ENCODE measurements at regions not wholly inside any gene's neighbourhood (a gene's known extent, or its start where the extent isn't known, plus 50 kb on each side); places are given as distances from the start of the nearest gene placed in this dataset.

DNA sequence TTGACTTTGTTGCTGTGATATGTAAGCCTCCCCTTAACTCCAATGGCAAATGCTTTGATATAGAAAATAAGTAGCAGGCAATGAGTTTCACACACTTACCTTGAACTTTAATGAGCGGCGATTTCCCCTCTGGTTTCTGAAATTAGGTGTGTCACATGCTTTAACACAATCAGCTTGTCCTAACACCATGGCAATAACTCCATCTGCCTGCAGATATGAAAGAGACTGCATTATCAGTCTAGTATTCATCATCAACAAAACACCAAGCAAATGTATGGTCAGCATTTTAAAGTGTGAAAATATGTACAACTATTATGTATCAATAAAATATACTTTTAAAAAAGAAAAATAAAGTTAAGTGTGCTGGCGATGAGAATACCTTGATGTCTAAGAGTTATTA is 128.8 kb upstream of the FAM9B start:
- H3K36me3 ChIP-seq (replicated peaks; ENCODE audit: control insufficient read depth, insufficient read depth, low read length) = no peaks in the 10 kb centered on the region
- H3K4me3 ChIP-seq (ENCODE audit: insufficient read depth, low read depth, low read length) = no peak overlapping the region
- DNase-seq = no peak
- H3K27me3 ChIP-seq (ENCODE audit: control insufficient read depth, insufficient read depth, low read length) = no peaks in the 10 kb centered on the region

DNA sequence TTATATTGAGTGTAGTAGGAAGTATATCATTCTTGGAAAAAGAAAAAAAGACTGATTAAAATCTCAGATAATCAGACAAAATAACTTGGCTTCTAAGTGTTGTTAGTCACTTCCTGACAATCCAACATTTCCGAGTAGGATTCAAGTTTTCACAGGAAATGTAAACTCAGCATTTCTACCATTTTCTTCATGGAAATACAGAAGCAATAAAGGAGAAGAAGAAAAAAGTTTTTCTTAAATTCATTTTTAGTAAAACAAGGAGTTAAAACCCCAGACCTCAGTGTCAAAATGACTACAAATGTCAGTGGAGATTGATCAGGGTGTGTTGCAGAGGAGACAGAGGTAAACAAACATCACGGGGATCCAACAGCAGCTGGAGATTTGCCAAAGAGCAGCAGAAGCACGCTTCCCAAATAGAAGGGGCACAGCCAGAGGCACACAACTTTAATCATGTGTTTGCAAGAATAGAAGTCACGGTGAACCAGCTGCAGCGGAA is 129.3 kb upstream of the FAM9B start:
- Histone ChIP-seq H3K4me3 (ENCODE audit: insufficient read depth, low read depth, low read length) (no peak overlapping the region), H3K27me3 (ENCODE audit: control insufficient read depth, insufficient read depth, low read length) (no peaks in the 10 kb centered on the region), H3K36me3 (replicated peaks; ENCODE audit: control insufficient read depth, insufficient read depth, low read length) (no peaks in the 10 kb centered on the region)
- DNase-seq = no peak

DNA sequence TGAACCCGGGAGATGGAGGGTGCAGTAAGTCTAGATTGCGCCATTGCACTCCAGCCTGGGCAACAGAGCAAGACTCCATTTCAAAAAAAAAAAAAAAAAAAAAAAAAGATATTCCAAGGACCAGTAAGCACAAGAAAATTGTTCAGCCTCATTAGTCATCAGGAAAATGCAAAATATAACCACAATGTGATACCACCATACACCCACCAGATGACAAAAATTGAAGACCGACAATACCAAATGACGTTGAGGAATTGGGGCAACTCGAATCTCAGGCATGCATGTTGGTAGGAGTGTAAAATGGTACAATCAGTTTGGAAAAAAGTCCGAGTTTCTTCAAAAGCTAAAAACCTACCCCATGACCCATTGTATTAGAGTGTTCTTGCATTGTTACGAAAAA is 130.2 kb upstream of the FAM9B start:
- DNase-seq = no peak
- Histone ChIP-seq H3K27me3 (ENCODE audit: control insufficient read depth, insufficient read depth, low read length) (no peaks in the 10 kb centered on the region), H3K36me3 (replicated peaks; ENCODE audit: control insufficient read depth, insufficient read depth, low read length) (no peaks in the 10 kb centered on the region), H3K4me3 (ENCODE audit: insufficient read depth, low read depth, low read length) (no peak overlapping the region)

DNA sequence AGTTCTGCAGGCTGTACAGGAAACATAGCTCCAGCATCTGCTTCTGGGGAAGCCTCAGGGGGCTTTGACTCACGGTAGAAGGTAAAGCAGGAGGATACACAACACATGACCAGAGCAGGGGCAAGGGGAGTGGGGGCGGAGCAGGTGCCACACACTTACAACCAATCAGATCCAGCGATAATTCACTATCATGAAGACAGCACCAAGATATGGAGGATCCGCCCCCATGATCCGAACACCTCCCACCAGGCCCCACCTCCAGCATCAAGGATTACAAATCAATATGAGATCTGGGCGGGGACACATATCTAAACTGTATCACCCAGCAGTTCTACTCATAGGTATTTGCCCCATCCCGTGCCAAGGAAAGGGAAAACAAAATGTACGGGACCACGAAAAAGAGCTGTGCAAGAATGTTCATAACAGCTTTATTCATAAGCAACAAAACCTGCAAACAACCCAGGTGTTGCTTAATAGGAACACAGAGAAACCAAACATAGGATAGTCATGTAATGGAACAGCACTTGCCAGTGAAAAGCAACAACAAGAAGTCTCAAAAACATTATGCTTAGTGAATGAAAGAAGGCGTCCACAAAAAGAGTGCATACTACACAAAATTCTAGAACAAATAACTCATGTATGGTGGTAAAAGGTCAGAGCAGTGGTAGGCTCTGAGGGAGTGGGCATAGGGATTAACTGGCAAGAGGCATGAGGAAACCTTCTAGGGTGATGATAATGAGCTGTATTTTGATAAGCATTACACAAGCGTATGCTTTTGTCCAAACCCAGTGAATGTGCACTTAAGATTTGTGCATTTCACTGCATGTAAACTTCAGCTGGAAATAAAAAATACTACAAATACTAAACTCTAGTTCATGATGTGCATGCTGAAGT is 130.9 kb upstream of the FAM9B start:
- H3K36me3 ChIP-seq (replicated peaks; ENCODE audit: control insufficient read depth, insufficient read depth, low read length) = no peaks in the 10 kb centered on the region
- no peak overlapping the region for H3K4me3 ChIP-seq (ENCODE audit: insufficient read depth, low read depth, low read length)
- no peaks in the 10 kb centered on the region for H3K27me3 ChIP-seq (ENCODE audit: control insufficient read depth, insufficient read depth, low read length)
- DNase-seq = no peak

DNA sequence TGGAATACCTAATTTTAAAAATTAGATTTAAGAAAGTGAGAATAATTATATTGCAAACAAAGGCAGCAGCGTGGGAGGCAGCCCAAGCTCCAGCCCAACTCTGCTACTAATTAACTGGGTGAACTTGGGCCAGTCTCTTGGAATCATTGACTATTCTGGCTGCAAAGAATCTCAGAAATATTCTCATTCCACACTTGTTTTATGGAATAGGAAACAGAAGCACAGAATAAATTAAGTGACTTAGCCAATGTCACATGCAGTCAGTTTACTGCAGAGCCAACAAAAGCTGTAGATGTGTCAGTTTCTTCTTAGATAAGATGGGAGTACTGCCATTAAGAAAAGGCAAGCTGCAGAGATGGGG is 132.6 kb upstream of the FAM9B start:
- no peaks in the 10 kb centered on the region for H3K27me3 ChIP-seq (ENCODE audit: control insufficient read depth, insufficient read depth, low read length)
- no peak for DNase-seq
- H3K36me3 ChIP-seq (replicated peaks; ENCODE audit: control insufficient read depth, insufficient read depth, low read length) = no peaks in the 10 kb centered on the region
- H3K4me3 ChIP-seq (ENCODE audit: insufficient read depth, low read depth, low read length) = no peak overlapping the region

DNA sequence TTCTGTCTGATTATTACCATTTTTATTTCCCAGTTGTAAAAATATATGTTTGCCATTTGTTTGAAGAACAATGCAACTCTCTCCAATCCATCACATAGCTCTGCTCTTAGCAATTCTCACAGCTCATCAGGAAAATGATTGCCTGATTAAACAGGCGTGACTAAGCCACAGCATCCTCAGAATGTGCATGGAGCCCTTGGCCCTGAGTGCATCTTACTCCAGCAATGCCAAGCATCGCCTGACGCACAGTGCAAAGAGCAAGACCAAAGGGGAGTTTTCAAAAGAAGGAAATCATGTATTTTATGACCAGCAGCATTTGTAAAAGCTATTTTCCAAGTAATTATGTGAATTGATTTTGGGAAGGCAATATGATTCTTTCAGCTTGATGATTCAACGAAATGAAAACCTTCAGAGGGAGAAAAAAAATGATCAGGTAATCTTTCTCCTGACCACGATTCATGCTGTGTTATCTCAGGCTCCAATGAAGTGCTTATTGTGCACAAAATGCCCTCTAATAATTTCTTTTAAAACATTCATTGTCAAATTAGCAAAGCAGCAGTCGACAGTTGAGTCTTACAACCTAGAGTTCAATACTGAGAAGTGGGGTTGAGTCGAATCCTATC is 138.0 kb upstream of the FAM9B start:
- H3K4me3 ChIP-seq (ENCODE audit: insufficient read depth, low read depth, low read length) = no peak overlapping the region
- no peak for DNase-seq
- H3K36me3 ChIP-seq (replicated peaks; ENCODE audit: control insufficient read depth, insufficient read depth, low read length) = no peaks in the 10 kb centered on the region
- no peaks in the 10 kb centered on the region for H3K27me3 ChIP-seq (ENCODE audit: control insufficient read depth, insufficient read depth, low read length)

DNA sequence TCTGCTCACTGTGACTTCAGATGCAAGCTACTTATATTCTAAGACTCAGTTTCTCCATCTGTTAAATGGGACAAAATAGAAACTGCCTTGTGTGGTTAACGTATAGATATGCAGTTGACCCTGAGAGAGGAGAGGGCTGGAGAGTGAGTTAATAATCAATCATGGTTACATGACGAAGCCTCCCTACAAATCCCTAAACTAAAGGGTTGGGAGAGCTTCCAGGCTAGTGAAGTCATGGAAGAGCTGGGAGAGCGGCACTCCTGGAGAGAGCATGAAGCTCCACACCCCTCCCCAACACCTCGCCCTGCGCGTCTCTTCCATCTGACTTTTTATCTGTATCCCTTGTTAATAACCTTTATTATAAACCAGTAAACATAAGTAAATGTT is 138.5 kb upstream of the FAM9B start:
- H3K27me3 ChIP-seq (ENCODE audit: control insufficient read depth, insufficient read depth, low read length) = no peaks in the 10 kb centered on the region
- no peak overlapping the region for H3K4me3 ChIP-seq (ENCODE audit: insufficient read depth, low read depth, low read length)
- no peaks in the 10 kb centered on the region for H3K36me3 ChIP-seq (replicated peaks; ENCODE audit: control insufficient read depth, insufficient read depth, low read length)
- no peak for DNase-seq

DNA sequence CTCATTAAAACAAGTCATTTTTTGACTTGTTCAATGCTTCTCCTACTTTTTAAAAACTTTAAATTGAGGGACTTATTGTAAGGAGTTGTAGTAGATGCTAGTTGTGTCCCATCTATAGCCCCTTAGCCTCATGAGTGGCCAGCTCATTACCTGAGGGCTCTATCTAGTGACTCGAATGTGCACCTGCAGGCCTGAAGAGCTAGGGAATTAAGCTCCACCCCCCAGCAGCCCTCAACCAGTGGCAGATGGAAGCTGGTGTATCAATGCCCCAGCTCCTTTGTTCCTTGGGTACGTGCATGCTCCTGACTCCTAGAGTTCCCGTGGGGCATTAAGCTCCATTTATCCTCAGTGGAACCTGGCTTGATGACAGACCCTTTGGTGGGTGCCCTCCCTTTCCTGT is 146.7 kb upstream of the FAM9B start:
- no peaks in the 10 kb centered on the region for H3K36me3 ChIP-seq (replicated peaks; ENCODE audit: control insufficient read depth, insufficient read depth, low read length)
- DNase-seq = peak; percentile 85
- no peaks in the 10 kb centered on the region for H3K27me3 ChIP-seq (ENCODE audit: control insufficient read depth, insufficient read depth, low read length)
- H3K4me3 ChIP-seq (ENCODE audit: insufficient read depth, low read depth, low read length) = no peak overlapping the region

DNA sequence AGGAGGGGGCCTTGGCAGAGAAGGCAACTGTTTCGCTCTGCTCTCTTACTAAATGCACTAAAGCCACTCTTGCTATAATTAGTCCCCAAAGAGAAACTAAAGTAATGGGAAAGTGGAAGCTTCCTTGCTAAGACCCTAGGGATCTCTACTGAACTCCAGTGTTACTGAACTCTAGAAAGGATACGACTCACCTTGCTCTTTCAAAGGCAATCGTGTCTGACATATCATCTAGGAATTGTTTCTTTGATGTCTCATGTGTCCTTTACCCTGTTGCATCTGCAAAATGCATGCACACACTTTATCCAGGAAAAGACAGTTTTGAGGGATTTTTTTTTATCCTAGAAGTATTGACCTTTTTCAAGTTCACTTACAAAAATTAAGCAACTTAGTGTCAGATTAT is 148.1 kb upstream of the FAM9B start:
- Histone ChIP-seq H3K27me3 (ENCODE audit: control insufficient read depth, insufficient read depth, low read length) (no peaks in the 10 kb centered on the region), H3K4me3 (ENCODE audit: insufficient read depth, low read depth, low read length) (no peak overlapping the region), H3K36me3 (replicated peaks; ENCODE audit: control insufficient read depth, insufficient read depth, low read length) (no peaks in the 10 kb centered on the region)
- DNase-seq = no peak

DNA sequence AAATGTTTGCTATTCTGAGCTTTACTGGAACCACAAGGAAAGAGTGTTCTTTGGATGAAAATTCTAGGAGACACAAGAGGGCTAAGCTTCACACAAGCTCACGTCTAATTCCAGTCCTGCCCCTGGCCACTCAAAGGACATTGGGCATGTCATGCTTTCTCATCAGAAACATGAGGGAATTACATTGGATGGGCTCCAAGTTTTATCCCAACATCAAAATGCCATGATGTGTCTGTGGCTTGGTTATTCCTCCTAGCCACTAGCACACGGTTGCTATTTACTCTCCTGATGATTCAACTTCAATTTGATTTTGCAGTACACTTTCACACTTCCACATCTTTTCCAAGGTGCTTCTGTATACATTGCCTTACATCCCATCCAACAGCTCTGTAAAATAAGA is 149.6 kb upstream of the FAM9B start:
- H3K36me3 ChIP-seq (replicated peaks; ENCODE audit: control insufficient read depth, insufficient read depth, low read length) = no peaks in the 10 kb centered on the region
- no peak overlapping the region for H3K4me3 ChIP-seq (ENCODE audit: insufficient read depth, low read depth, low read length)
- H3K27me3 ChIP-seq (ENCODE audit: control insufficient read depth, insufficient read depth, low read length) = no peaks in the 10 kb centered on the region
- no peak for DNase-seq

DNA sequence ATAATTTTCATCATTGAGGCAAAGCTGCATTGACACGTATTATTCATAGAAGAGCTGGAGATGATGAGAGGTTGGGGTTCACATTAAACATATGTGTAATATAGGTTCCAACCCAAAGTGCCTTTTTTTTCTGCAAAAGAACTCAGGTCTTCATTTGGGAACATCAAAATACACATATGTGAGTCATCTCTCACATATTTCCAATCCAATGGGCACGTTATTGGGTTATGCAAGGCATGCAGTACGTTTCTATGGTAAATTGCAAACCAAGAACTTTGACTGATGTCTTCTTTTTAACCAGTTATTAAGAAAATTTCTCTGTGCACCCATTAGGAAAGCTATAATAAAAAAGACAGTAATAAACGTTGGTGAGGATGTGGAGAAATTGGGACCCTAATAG is 150.3 kb upstream of the FAM9B start:
- H3K36me3 ChIP-seq (replicated peaks; ENCODE audit: control insufficient read depth, insufficient read depth, low read length) = no peaks in the 10 kb centered on the region
- no peaks in the 10 kb centered on the region for H3K27me3 ChIP-seq (ENCODE audit: control insufficient read depth, insufficient read depth, low read length)
- DNase-seq = no peak

DNA sequence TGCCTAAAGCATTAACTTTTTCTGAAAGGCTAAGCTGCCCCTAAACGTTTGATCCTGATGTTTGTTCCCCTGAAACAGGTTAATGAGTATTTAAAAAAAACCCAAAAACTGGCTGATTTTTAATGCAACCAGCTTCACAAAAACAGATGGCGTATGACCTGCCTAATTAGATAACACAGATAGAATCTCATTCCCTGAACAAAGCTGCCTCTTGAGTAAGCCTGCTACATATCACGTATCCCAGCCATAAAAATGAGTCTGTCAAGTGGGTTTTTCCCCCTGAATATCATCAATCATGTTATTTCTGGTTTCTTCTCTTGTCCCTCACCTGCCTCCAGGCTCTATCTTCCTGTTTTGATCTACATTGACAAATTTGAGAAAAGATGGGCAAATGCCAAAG is 154.2 kb upstream of the FAM9B start:
- no peaks in the 10 kb centered on the region for H3K36me3 ChIP-seq (replicated peaks; ENCODE audit: control insufficient read depth, insufficient read depth, low read length)
- no peak overlapping the region for H3K4me3 ChIP-seq (ENCODE audit: insufficient read depth, low read depth, low read length)
- DNase-seq = no peak
- no peaks in the 10 kb centered on the region for H3K27me3 ChIP-seq (ENCODE audit: control insufficient read depth, insufficient read depth, low read length)

More for the DNA sequence above, 150.3 kb upstream of the FAM9B start:
- H3K4me3 ChIP-seq (ENCODE audit: insufficient read depth, low read depth, low read length) = no peak overlapping the region

DNA sequence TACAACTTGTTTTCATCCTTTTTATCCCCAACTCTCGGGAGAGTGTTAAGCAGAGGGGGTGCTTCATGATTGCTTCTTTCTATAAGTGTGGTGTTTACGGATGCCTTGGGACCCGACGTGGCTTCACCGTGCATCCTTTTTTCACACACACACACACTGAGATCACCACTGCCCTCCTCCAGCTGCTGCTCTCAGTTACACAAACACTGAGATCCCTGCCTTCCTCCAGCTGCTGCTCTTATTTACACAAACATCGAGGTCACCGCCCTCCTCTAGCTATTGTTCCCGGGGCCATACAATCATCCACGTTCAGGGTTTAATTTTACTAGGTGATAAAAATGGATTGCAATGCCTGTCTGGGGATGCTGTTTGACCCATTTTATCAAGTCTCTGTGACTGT is 155.4 kb upstream of the FAM9B start:
- Histone ChIP-seq H3K4me3 (ENCODE audit: insufficient read depth, low read depth, low read length) (no peak overlapping the region), H3K27me3 (ENCODE audit: control insufficient read depth, insufficient read depth, low read length) (no peaks in the 10 kb centered on the region), H3K36me3 (replicated peaks; ENCODE audit: control insufficient read depth, insufficient read depth, low read length) (no peaks in the 10 kb centered on the region)
- peak; percentile 20 for DNase-seq

DNA sequence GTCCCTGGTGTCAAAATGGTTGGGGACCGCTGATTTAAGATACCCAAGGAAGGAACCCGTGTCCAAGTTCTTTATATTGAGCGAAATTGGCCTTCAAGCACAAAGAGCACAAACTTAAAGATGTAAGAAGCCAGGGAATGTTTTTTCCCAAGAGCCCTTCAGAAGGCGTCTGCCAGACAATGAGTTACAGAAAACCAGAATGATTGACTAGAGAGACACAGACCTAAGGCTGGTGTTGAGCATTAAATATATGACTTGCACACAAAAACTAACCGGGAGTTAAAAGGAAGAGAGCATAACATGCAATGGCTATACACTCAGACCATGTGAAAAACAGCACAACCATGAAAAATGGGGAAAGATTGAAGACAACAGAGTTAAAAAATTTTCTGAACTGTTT is 157.5 kb upstream of the FAM9B start:
- no peaks in the 10 kb centered on the region for H3K27me3 ChIP-seq (ENCODE audit: control insufficient read depth, insufficient read depth, low read length)
- no peaks in the 10 kb centered on the region for H3K36me3 ChIP-seq (replicated peaks; ENCODE audit: control insufficient read depth, insufficient read depth, low read length)
- H3K4me3 ChIP-seq (ENCODE audit: insufficient read depth, low read depth, low read length) = no peak overlapping the region
- no peak for DNase-seq

DNA sequence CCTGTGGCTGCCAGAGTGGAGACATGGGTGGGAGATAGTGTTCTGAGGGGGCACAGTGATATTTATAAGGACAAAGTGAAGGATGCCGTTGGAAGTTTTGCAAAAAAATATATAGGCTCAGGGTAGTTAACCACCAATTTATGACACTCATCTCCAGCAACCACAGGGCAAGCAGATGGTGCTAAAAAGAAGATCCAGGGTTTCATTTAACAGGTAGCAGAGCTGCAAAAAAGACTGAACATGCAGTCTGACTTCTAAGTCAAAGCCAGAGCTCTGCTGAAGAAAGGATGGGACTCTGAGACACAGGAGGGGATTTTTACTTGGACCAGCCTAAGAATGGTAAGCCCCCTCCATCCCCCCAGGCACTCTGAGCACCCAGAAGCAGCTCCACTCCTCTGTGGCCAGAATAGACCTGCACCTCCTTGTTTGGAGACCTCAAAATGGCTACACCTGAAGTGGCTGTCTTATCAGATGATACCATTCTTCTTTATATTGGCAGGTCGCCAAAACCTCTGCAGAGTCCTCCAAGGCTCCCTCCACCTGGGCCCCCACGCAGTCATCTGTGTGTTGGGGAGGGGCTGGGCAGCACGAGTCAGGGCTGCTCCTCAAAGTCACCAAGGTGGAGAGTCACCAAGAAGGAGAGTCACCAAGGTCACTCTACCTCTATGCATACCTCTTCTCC is 161.4 kb upstream of the FAM9B start:
- Histone ChIP-seq H3K27me3 (ENCODE audit: control insufficient read depth, insufficient read depth, low read length) (no peaks in the 10 kb centered on the region), H3K36me3 (replicated peaks; ENCODE audit: control insufficient read depth, insufficient read depth, low read length) (no peaks in the 10 kb centered on the region), H3K4me3 (ENCODE audit: insufficient read depth, low read depth, low read length) (no peak overlapping the region)
- no peak for DNase-seq

All from H7 (cell line).